SU-DHL-6 (cell line): ENCODE measurements at regions not wholly inside any gene's neighbourhood (a gene's known extent, or its start where the extent isn't known, plus 50 kb on each side); places are given as distances from the start of the nearest gene placed in this dataset.

Source experiments
- H2AFZ ChIP-seq: fragments of 200-600 bp; sonication (generic); 2 replicates; pipeline ENCODE4 v1.6.1; 2014; ENCODE audit warnings: low read depth, mild to moderate bottlenecking, moderate library complexity, mixed read lengths, antibody characterized with exemption, low read length; ENCODE audit not compliant: severe bottlenecking
- H3F3A ChIP-seq: fragments of 200-600 bp; shearing (Covaris generic); 2 replicates; pipeline ENCODE4 v1.6.0; 2016; ENCODE audit warnings: antibody characterized with exemption, mild to moderate bottlenecking; ENCODE audit not compliant: insufficient read depth
- H3K27ac ChIP-seq: fragments of 200-600 bp; sonication (generic); 2 replicates; pipeline ENCODE4 v1.5.1; 2016; ENCODE audit warnings: low read depth, mild to moderate bottlenecking, low read length, moderate library complexity, mixed read lengths
- H3K27me3 ChIP-seq: fragments of 200-600 bp; sonication (generic), shearing (Covaris generic); 2 replicates; pipeline ENCODE4 v1.6.0; 2014; ENCODE audit warnings: mild to moderate bottlenecking, low read length
- H3K36me3 ChIP-seq: fragments of 200-600 bp; sonication (generic); 2 replicates; pipeline ENCODE4 v1.6.1; 2014; ENCODE audit warnings: mild to moderate bottlenecking, low read length, mixed read lengths
- H3K4me2 ChIP-seq: fragments of 300-600, 200-600 bp; shearing (Covaris generic), sonication (generic); 2 replicates; pipeline ENCODE4 v1.6.0; 2014; ENCODE audit warnings: low read length, low read depth, mild to moderate bottlenecking; ENCODE audit not compliant: poor library complexity, severe bottlenecking
- H3K4me3 ChIP-seq: fragments of 200-600 bp; sonication (generic); 2 replicates; pipeline ENCODE4 v1.5.1; 2014; ENCODE audit warnings: antibody characterized with exemption, low read length, mild to moderate bottlenecking, mixed read lengths; ENCODE audit not compliant: insufficient read depth, poor library complexity, severe bottlenecking
- H3K79me2 ChIP-seq: fragments of 200-600 bp; sonication (generic); 2 replicates; pipeline ENCODE4 v1.6.1; 2014; ENCODE audit warnings: mild to moderate bottlenecking, low read length, moderate library complexity; ENCODE audit not compliant: insufficient read depth
- H3K9ac ChIP-seq: fragments of 200-600 bp; sonication (generic); 2 replicates; pipeline ENCODE4 v1.7.0; 2014; ENCODE audit warnings: mild to moderate bottlenecking, low read length
- H3K9me2 ChIP-seq: fragments of 200-600 bp; sonication (generic); replicated peaks from 2 replicates; pipeline ENCODE4 v1.6.1; 2014; ENCODE audit warnings: low read length; ENCODE audit not compliant: insufficient read depth
- H3K9me3 ChIP-seq: fragments of 200-600 bp; sonication (generic); 2 replicates; pipeline ENCODE4 v1.6.1; 2014; ENCODE audit warnings: low read length, mixed read lengths; ENCODE audit not compliant: insufficient read depth
- H4K20me1 ChIP-seq: fragments of 200-600 bp; sonication (generic); 2 replicates; pipeline ENCODE4 v1.6.1; 2014; ENCODE audit warnings: low read depth, mild to moderate bottlenecking, antibody characterized with exemption, low read length, moderate library complexity, mixed read lengths
- CTCF ChIP-seq: fragments of 200-600 bp; sonication (generic); IDR thresholded peaks from one replicate; pipeline ENCODE4 v1.5.1; 2017; ENCODE audit warnings: antibody characterized with exemption, mild to moderate bottlenecking, low read length, moderate library complexity; ENCODE audit not compliant: insufficient read depth, poor library complexity, severe bottlenecking
- EZH2phosphoT487 ChIP-seq: fragments of 200-600 bp; sonication (generic), shearing (Covaris generic); conservative IDR thresholded peaks from 2 replicates; pipeline ENCODE4 v1.6.1; 2018; ENCODE audit warnings: mild to moderate bottlenecking, antibody characterized with exemption, low read length, moderate library complexity, mixed read lengths

- Histone ChIP-seq H3K36me3 (no peaks in the 10 kb centered on the region), H2AFZ (no peak overlapping the region), H3K27ac (peak overlapping the region; percentile 100), H3K9me3 (no peaks in the 10 kb centered on the region), H3K79me2 (peaks cover 22% of the 10 kb centered on the region; the same call in 1 of the 2 replicates), H3K4me2 (peak overlapping the region; percentile 89), H3K4me3 (no peak overlapping the region), H4K20me1 (no peaks in the 10 kb centered on the region), H3K27me3 (no peaks in the 10 kb centered on the region), H3K9ac (peak overlapping the region; percentile 66), H3K9me2 (no peaks in the 10 kb centered on the region), H3F3A (peaks cover 99% of the 10 kb centered on the region)
- TF ChIP-seq EZH2phosphoT487: no peak
- TF ChIP-seq CTCF: no peak
These were observed 179.7 kb upstream of the LPP start for GRCh38 chr3:187973977-187974870.

GRCh38 chr3:187974871-187975271 is 179.1 kb upstream of the LPP start:
- Histone ChIP-seq H4K20me1 (no peaks in the 10 kb centered on the region), H2AFZ (no peak overlapping the region), H3F3A (peaks cover 99% of the 10 kb centered on the region)

GRCh38 chr3:187975561-187976364 is 178.2 kb upstream of the LPP start:
- H2AFZ ChIP-seq: no peak overlapping the region
- peak overlapping the region; percentile 100 for H3K27ac ChIP-seq
- TF ChIP-seq CTCF: no peak
- TF ChIP-seq EZH2phosphoT487: no peak
- peak overlapping the region; percentile 21 for H3K4me3 ChIP-seq
- no peaks in the 10 kb centered on the region for H3K27me3 ChIP-seq
- H4K20me1 ChIP-seq: no peaks in the 10 kb centered on the region
- H3K79me2 ChIP-seq: peaks cover 19% of the 10 kb centered on the region; the same call in 1 of the 2 replicates
- no peaks in the 10 kb centered on the region for H3K9me2 ChIP-seq
- H3K4me2 ChIP-seq: peak overlapping the region; percentile 89
- peak overlapping the region; percentile 66 for H3K9ac ChIP-seq
- H3F3A ChIP-seq: peaks cover 99% of the 10 kb centered on the region
- H3K9me3 ChIP-seq: no peaks in the 10 kb centered on the region
- H3K36me3 ChIP-seq: no peaks in the 10 kb centered on the region

More at GRCh38 chr3:187974871-187975271, 179.1 kb upstream of the LPP start:
- Histone ChIP-seq H3K4me2 (peak overlapping the region; percentile 89), H3K27ac (peak overlapping the region; percentile 100), H3K9me2 (no peaks in the 10 kb centered on the region), H3K36me3 (no peaks in the 10 kb centered on the region), H3K27me3 (no peaks in the 10 kb centered on the region), H3K9ac (peak overlapping the region; percentile 66), H3K79me2 (peaks cover 22% of the 10 kb centered on the region; the same call in 1 of the 2 replicates), H3K9me3 (no peaks in the 10 kb centered on the region), H3K4me3 (peak overlapping the region; percentile 21)
- peak; percentile 37 for TF ChIP-seq CTCF
- no peak for TF ChIP-seq EZH2phosphoT487
